H1 (cell line): ENCODE measurements at regions not wholly inside any gene's neighbourhood (a gene's known extent, or its start where the extent isn't known, plus 50 kb on each side); places are given as distances from the start of the nearest gene placed in this dataset.

Experiments
- CTCF ChIA-PET: fragments of 300-600 bp; sonication (Branson Sonifier 250); formaldehyde crosslinking; loops from one replicate; lab custom pipeline; 2021; ENCODE audit not compliant: partially characterized antibody; lab: Charles Lee
- POLR2A ChIA-PET: fragments of 300-600 bp; sonication (Branson Sonifier 250); formaldehyde crosslinking; loops from one replicate; lab custom pipeline; 2021; ENCODE audit warnings: inconsistent platforms; ENCODE audit not compliant: partially characterized antibody; lab: Charles Lee
- DNase-seq, 2 experiments: peaks; one replicate each; pipeline versions ENCODE4 v3.0.0 to v3.0.0-alpha.2; 2010 to 2022; ENCODE audit warnings: low spot score in 2 of 2, low read depth in 1 of 2, mixed read lengths in 1 of 2
- FAIRE-seq: peaks from 2 replicates; lab custom pipeline; 2011; peaks lifted over from hg19 to GRCh38; lab: Jason Lieb, UNC
- H2AFZ ChIP-seq: 2 replicates; pipeline ENCODE4 v1.8.1; 2012; ENCODE audit warnings: low read length, inconsistent platforms
- H2AK5ac ChIP-seq: 2 replicates; pipeline ENCODE4 v1.6.1; 2013; ENCODE audit warnings: low read depth, low read length
- H2BK120ac ChIP-seq: replicated peaks from 2 replicates; pipeline ENCODE3; 2013; ENCODE audit warnings: low read depth, low read length, inconsistent platforms
- H2BK12ac ChIP-seq: 2 replicates; pipeline ENCODE4 v1.6.1; 2013; ENCODE audit warnings: low read depth, low read length
- H2BK15ac ChIP-seq: 2 replicates; pipeline ENCODE4 v1.6.1; 2013; ENCODE audit warnings: low read length
- H2BK20ac ChIP-seq: 2 replicates; pipeline ENCODE4 v1.6.1; 2013; ENCODE audit warnings: low read length
- H2BK5ac ChIP-seq: 2 replicates; pipeline ENCODE4 v1.6.1; 2013; ENCODE audit warnings: low read depth, low read length
- H3K14ac ChIP-seq: 2 replicates; pipeline ENCODE4 v1.6.1; 2013; ENCODE audit warnings: inconsistent platforms; ENCODE audit not compliant: insufficient read length
- H3K18ac ChIP-seq: 2 replicates; pipeline ENCODE4 v1.6.1; 2013; ENCODE audit warnings: low read length; ENCODE audit errors: extremely low read depth
- H3K23ac ChIP-seq: 2 replicates; pipeline ENCODE4 v1.6.1; 2013; ENCODE audit warnings: inconsistent platforms; ENCODE audit not compliant: insufficient read length
- H3K23me2 ChIP-seq: 2 replicates; pipeline ENCODE4 v1.6.1; 2013; ENCODE audit warnings: low read depth, low read length
- H3K27ac ChIP-seq: 2 replicates; pipeline ENCODE4 v1.6.1; 2011; ENCODE audit warnings: low read depth, low read length, inconsistent platforms
- H3K27me3 ChIP-seq, 4 experiments: replicated peaks in 1 of 4; 1 replicate in 1 of 4; 2 replicates in 3 of 4; pipeline versions ENCODE4 v1.6.1 to v1.8.1; 2011 to 2013; ENCODE audit warnings: low read length in 3 of 4, mild to moderate bottlenecking in 3 of 4, inconsistent platforms in 2 of 4, mixed read lengths in 2 of 4, moderate library complexity in 1 of 4; ENCODE audit not compliant: control insufficient read depth in 3 of 4, insufficient read depth in 3 of 4; ENCODE audit errors: extremely low read depth in 1 of 4
- H3K36me3 ChIP-seq, 4 experiments: 2 replicates each; pipeline versions ENCODE4 v1.6.1 to v1.8.1; 2011 to 2013; ENCODE audit warnings: mild to moderate bottlenecking in 4 of 4, low read length in 3 of 4, moderate library complexity in 2 of 4, control low read depth in 1 of 4, inconsistent platforms in 1 of 4; ENCODE audit not compliant: insufficient read depth in 4 of 4, control insufficient read depth in 2 of 4
- H3K4ac ChIP-seq: replicated peaks from 2 replicates; pipeline ENCODE3; 2013; ENCODE audit warnings: low read length, low read depth, mixed read lengths, inconsistent platforms; ENCODE audit not compliant: insufficient read length
- H3K4me1 ChIP-seq, 4 experiments: replicated peaks in 1 of 4; 1 replicate in 1 of 4; 2 replicates in 3 of 4; pipeline versions ENCODE4 v1.6.1 to v1.8.1; 2011 to 2013; ENCODE audit warnings: low read length in 3 of 4, inconsistent platforms in 2 of 4, mixed read lengths in 1 of 4; ENCODE audit not compliant: insufficient read depth in 4 of 4, control insufficient read depth in 3 of 4
- H3K4me2 ChIP-seq, 2 experiments: 2 replicates each; pipeline versions ENCODE4 v1.6.1 to v1.8.1; 2011 to 2013; ENCODE audit warnings: low read depth in 2 of 2, low read length in 2 of 2, control low read depth in 1 of 2, inconsistent platforms in 1 of 2, mild to moderate bottlenecking in 1 of 2; ENCODE audit not compliant: insufficient read depth in 1 of 2
- H3K4me3 ChIP-seq, 4 experiments: fragments of 200-600, 300-600 bp in 1 of 4; sonication (generic), shearing (Covaris generic), sonication (Bioruptor Twin) in 1 of 4; 2 replicates each; pipeline versions ENCODE4 v1.5.1 to v1.8.1; 2011 to 2016; ENCODE audit warnings: low read length in 4 of 4, low read depth in 3 of 4, control low read depth in 2 of 4, inconsistent platforms in 2 of 4, mild to moderate bottlenecking in 2 of 4, mixed read lengths in 1 of 4, moderate library complexity in 1 of 4; ENCODE audit not compliant: insufficient read depth in 2 of 4; ENCODE audit errors: extremely low read depth in 1 of 4
- H3K56ac ChIP-seq: replicated peaks from 2 replicates; pipeline ENCODE3; 2013; ENCODE audit warnings: low read depth, mild to moderate bottlenecking, mixed read lengths, low read length, inconsistent platforms; ENCODE audit not compliant: insufficient read length
- H3K79me1 ChIP-seq: 2 replicates; pipeline ENCODE4 v1.6.1; 2013; ENCODE audit warnings: low read depth, low read length, control low read depth
- H3K79me2 ChIP-seq, 2 experiments: 2 replicates each; pipeline versions ENCODE4 v1.6.1 to v1.8.1; 2012 to 2013; ENCODE audit warnings: low read length in 2 of 2, mild to moderate bottlenecking in 2 of 2, inconsistent platforms in 1 of 2; ENCODE audit not compliant: insufficient read depth in 2 of 2, control insufficient read depth in 1 of 2
- H3K9ac ChIP-seq, 4 experiments: replicated peaks in 1 of 4; 1 replicate in 1 of 4; 2 replicates in 3 of 4; pipeline versions ENCODE4 v1.6.1 to v1.8.1; 2011 to 2013; ENCODE audit warnings: low read depth in 3 of 4, low read length in 3 of 4, control low read depth in 2 of 4, mild to moderate bottlenecking in 2 of 4, moderate library complexity in 2 of 4, inconsistent platforms in 1 of 4; ENCODE audit errors: extremely low read depth in 1 of 4
- H3K9me3 ChIP-seq, 2 experiments: 2 replicates each; pipeline versions ENCODE4 v1.6.1 to v1.8.1; 2012 to 2013; ENCODE audit warnings: mild to moderate bottlenecking in 2 of 2, moderate library complexity in 2 of 2, control low read depth in 1 of 2, inconsistent platforms in 1 of 2, low read depth in 1 of 2, low read length in 1 of 2, mixed read lengths in 1 of 2; ENCODE audit not compliant: insufficient read depth in 2 of 2
- H4K20me1 ChIP-seq, 2 experiments: replicated peaks in 1 of 2; 2 replicates each; pipeline versions ENCODE3 to v1.8.1; 2011 to 2013; ENCODE audit warnings: inconsistent platforms in 2 of 2, low read length in 2 of 2, mild to moderate bottlenecking in 1 of 2; ENCODE audit not compliant: insufficient read depth in 2 of 2, control insufficient read depth in 1 of 2
- H4K5ac ChIP-seq: 2 replicates; pipeline ENCODE4 v1.6.1; 2013; ENCODE audit warnings: low read length, low read depth, mixed read lengths, inconsistent platforms; ENCODE audit not compliant: insufficient read length
- H4K8ac ChIP-seq: 2 replicates; pipeline ENCODE4 v1.8.0; 2013; ENCODE audit warnings: mild to moderate bottlenecking, moderate library complexity, low read length, inconsistent platforms; ENCODE audit not compliant: insufficient read depth; ENCODE audit errors: extremely low read depth
- H4K91ac ChIP-seq: replicated peaks from 2 replicates; pipeline ENCODE3; 2013; ENCODE audit warnings: low read length, mixed read lengths, inconsistent platforms; ENCODE audit not compliant: insufficient read length
- ASH2L ChIP-seq: fragments of 200-600, 300-600 bp; sonication (generic); IDR thresholded peaks from one replicate; pipeline ENCODE4 v1.7.1; 2017; ENCODE audit warnings: low read length
- BCL11A ChIP-seq, 2 experiments: IDR thresholded peaks; one replicate each; pipeline ENCODE4 v1.6.1; 2011; ENCODE audit warnings: low read depth in 2 of 2, low read length in 2 of 2, mild to moderate bottlenecking in 2 of 2
- CTBP2 ChIP-seq: IDR thresholded peaks from 2 replicates; pipeline ENCODE4 v1.7.0; 2011; ENCODE audit warnings: borderline replicate concordance, mild to moderate bottlenecking, moderate library complexity, mixed read lengths, low read length; ENCODE audit not compliant: insufficient read depth, insufficient read length
- RNF2 ChIP-seq: fragments of 200-900, 300-1000 bp; sonication (generic); IDR thresholded peaks from 2 replicates; pipeline ENCODE4 v1.7.1; 2016; ENCODE audit warnings: borderline replicate concordance, low read depth, mild to moderate bottlenecking, antibody characterized with exemption, low read length; ENCODE audit not compliant: poor library complexity, severe bottlenecking; ENCODE audit errors: missing control alignments
- WGBS, 2 experiments: shearing (Covaris generic) in 1 of 2; methylation state at CpG; one replicate each; pipeline versions ENCODE4 v1.1.6 to v1.1.7; 2013 to 2015; ENCODE audit warnings: low lambda C conversion rate in 2 of 2, mixed read lengths in 2 of 2, inconsistent platforms in 1 of 2, low coverage in 1 of 2, missing lambda C conversion rate in 1 of 2; ENCODE audit not compliant: insufficient replicate concordance in 2 of 2, insufficient coverage in 1 of 2, insufficient read length in 1 of 2; ENCODE audit errors: extremely low coverage in 1 of 2, missing lambda C conversion rate in 1 of 2; 5-methylcytosine and 5-hydroxymethylcytosine counted together

- Histone ChIP-seq H3K23me2 (peaks cover 11% of the 10 kb centered on the region), H3K23ac (no peak overlapping the region), H3K4me2 (peak overlapping the region; percentile 63 to 81), H3K14ac (no peak overlapping the region), H3K56ac (no peak overlapping the region), H3K9ac (no peak overlapping the region; a peak in 1 of 7 replicates), H2AK5ac (no peak overlapping the region), H3K9me3 (no peaks in the 10 kb centered on the region), H3K27ac (no peak overlapping the region), H3K79me1 (no peaks in the 10 kb centered on the region), H4K5ac (no peak overlapping the region), H2BK120ac (no peak overlapping the region), H4K91ac (no peak overlapping the region), H3K4me3 (peak overlapping the region in 2 of 4 experiments; percentile 21 to 36; a peak in 5 of 8 replicates), H4K8ac (no peak overlapping the region), H3K79me2 (no peaks in the 10 kb centered on the region), H3K27me3 (peaks cover 24 to 66% (median 59%) of the 10 kb centered on the region in 4 experiments), H3K36me3 (no peaks in the 10 kb centered on the region), H2BK15ac (no peak overlapping the region), H3K4me1 (peaks cover 0 to 23% (median 5%) of the 10 kb centered on the region in 4 experiments; a peak in 4 of 7 replicates)
- CTCF ChIA-PET = interaction anchor here (0.8 to 1.4 kb wide), 3 partner anchors 14 to 59 kb away, joined by 3 to 6 read pairs (median 5); no protein-coding TSS in a partner anchor
- no peak for FAIRE-seq
- TF ChIP-seq RNF2 (peak; percentile 42), ASH2L (no peak), CTBP2 (peak; percentile 41), BCL11A (IDR thresholded peaks at IDR 0.05; ENCODE audit: low read depth in 2 of 2, low read length in 2 of 2) (no peak)
- TF ChIP-seq, all 59 proteins: peak for 2
- Histone ChIP-seq H2BK5ac (no peak overlapping the region), H2BK20ac (no peak overlapping the region), H2BK12ac (no peak overlapping the region), H4K20me1 (peaks cover 3 to 11% of the 10 kb centered on the region in 2 experiments), H3K4ac (no peak overlapping the region), H2AFZ (no peak overlapping the region), H3K18ac (no peak overlapping the region)
- DNase-seq = peak in 1 of 2 experiments; percentile 64
- POLR2A ChIA-PET = interaction anchor here (1.1 to 1.2 kb wide), 2 partner anchors 15 to 16 kb away, joined by 4 to 5 read pairs; no protein-coding TSS in a partner anchor
- WGBS, 2 experiments = 6% methylated on average over 15 of the region's 15 CpGs; no CpG with 5 or more reads in 1 of the 2 experiments
Observed at GRCh38 chr18:22346953-22347605, 70.6 kb downstream of the CTAGE1 start.
